NCI-H524 (cell line): ENCODE measurements at regions not wholly inside any gene's neighbourhood (a gene's known extent, or its start where the extent isn't known, plus 50 kb on each side); places are given as distances from the start of the nearest gene placed in this dataset.
"Not testable (repeated sequence)": the region's sequence is repeated elsewhere in the genome, so short reads cannot be mapped to it uniquely, and the experiment has no call there.

Experiments
- DNase-seq, 2 experiments: peaks; one replicate each; lab custom pipeline; 2025; lab: John Stamatoyannopoulos, UW

GRCh38 chr4:37555322-37555721 lies 130.9 kb downstream of the RELL1 start:
- DNase-seq, result no peak

GRCh38 chr4:37549866-37550265 lies 136.3 kb downstream of the RELL1 start:
- not testable (repeated sequence) for DNase-seq

- peak in 1 of 2 experiments; percentile 55 for DNase-seq
Measured at GRCh38 chr4:37549041-37549440, 137.1 kb downstream of the RELL1 start.

- DNase-seq, result no peak
Measured at GRCh38 chr4:37546586-37546985, 139.6 kb downstream of the RELL1 start.

- peak in 1 of 2 experiments; percentile 53 for DNase-seq
Measured at GRCh38 chr4:37542706-37543105, 143.5 kb downstream of the RELL1 start.

- no peak for DNase-seq
Measured at GRCh38 chr4:37541956-37542355, 144.2 kb downstream of the RELL1 start.

GRCh38 chr4:37540486-37540885 lies 145.7 kb downstream of the RELL1 start:
- no peak for DNase-seq

- DNase-seq, result no peak
Measured at GRCh38 chr4:37538931-37539330, 147.2 kb downstream of the RELL1 start.

GRCh38 chr4:37537484-37537883 lies 148.7 kb downstream of the RELL1 start:
- no peak for DNase-seq

- DNase-seq, result no peak
Measured at GRCh38 chr4:37535872-37536271, 150.3 kb downstream of the RELL1 start.

- DNase-seq, result peak in 1 of 2 experiments; percentile 15
Measured at GRCh38 chr4:37533286-37534033, 152.7 kb downstream of the RELL1 start.

- DNase-seq, result no peak
Measured at GRCh38 chr4:37531151-37531550, 155.0 kb downstream of the RELL1 start.

- no peak for DNase-seq
Measured at GRCh38 chr4:37530451-37530850, 155.7 kb downstream of the RELL1 start.

- DNase-seq, result no peak
Measured at GRCh38 chr4:37528166-37528885, 157.8 kb downstream of the RELL1 start.

GRCh38 chr4:37524267-37524666 lies 161.9 kb downstream of the RELL1 start:
- DNase-seq, result no peak

- no peak for DNase-seq
Measured at GRCh38 chr4:37522996-37523395, 163.2 kb downstream of the RELL1 start.

- DNase-seq, result no peak
Measured at GRCh38 chr4:37517326-37517725, 168.8 kb downstream of the RELL1 start.

GRCh38 chr4:37516057-37516775 lies 170.0 kb downstream of the RELL1 start:
- no peak for DNase-seq

GRCh38 chr4:37510626-37511025 lies 175.6 kb downstream of the RELL1 start:
- no peak for DNase-seq

GRCh38 chr4:37503261-37503660 lies 182.9 kb downstream of the RELL1 start:
- peak; percentile 59 to 79 for DNase-seq

- DNase-seq, result no peak
Measured at GRCh38 chr4:37502070-37502469, 184.1 kb downstream of the RELL1 start.
